Hepatocyte (in vitro differentiated cells): ENCODE measurements at regions not wholly inside any gene's neighbourhood (a gene's known extent, or its start where the extent isn't known, plus 50 kb on each side); places are given as distances from the start of the nearest gene placed in this dataset.
A peak's percentile ranks its signal among the peaks of the same experiment; 100 is the strongest.

Source experiments
- DNase-seq: peaks from one replicate; pipeline ENCODE4 v3.0.0-alpha.2; 2016; ENCODE audit warnings: low spot score
- H2AFZ ChIP-seq: fragments of 200-600 bp; sonication (generic); 2 replicates; pipeline ENCODE4 v1.6.0; 2016; ENCODE audit warnings: antibody characterized with exemption, mild to moderate bottlenecking
- H3K27ac ChIP-seq: fragments of 200-600 bp; sonication (generic); 2 replicates; pipeline ENCODE4 v1.5.1; 2016; ENCODE audit warnings: mild to moderate bottlenecking
- H3K27me3 ChIP-seq: fragments of 200-600 bp; sonication (generic); 2 replicates; pipeline ENCODE4 v1.6.1; 2016
- H3K36me3 ChIP-seq: fragments of 200-600 bp; sonication (generic); replicated peaks from 2 replicates; pipeline ENCODE4 v1.5.1; 2016; ENCODE audit warnings: low read depth; ENCODE audit not compliant: insufficient read depth
- H3K4me1 ChIP-seq: fragments of 200-600 bp; sonication (generic); 2 replicates; pipeline ENCODE4 v1.5.1; 2016; ENCODE audit warnings: mild to moderate bottlenecking, moderate library complexity; ENCODE audit not compliant: insufficient read depth
- H3K4me2 ChIP-seq: fragments of 200-600 bp; sonication (generic); 2 replicates; pipeline ENCODE4 v1.6.0; 2016
- H3K4me3 ChIP-seq: fragments of 200-600 bp; sonication (generic); 2 replicates; pipeline ENCODE4 v1.5.1; 2016; ENCODE audit warnings: mild to moderate bottlenecking
- H3K79me2 ChIP-seq: fragments of 200-600 bp; sonication (generic); 2 replicates; pipeline ENCODE4 v1.6.0; 2017; ENCODE audit warnings: mild to moderate bottlenecking
- H3K9me2 ChIP-seq: fragments of 200-600 bp; sonication (generic); replicated peaks from 2 replicates; pipeline ENCODE4 v1.6.0; 2017; ENCODE audit warnings: mild to moderate bottlenecking; ENCODE audit not compliant: insufficient read depth
- H3K9me3 ChIP-seq: fragments of 200-600 bp; sonication (generic); 2 replicates; pipeline ENCODE4 v1.5.1; 2016; ENCODE audit warnings: low read depth, mild to moderate bottlenecking
- H4K20me1 ChIP-seq: fragments of 200-600 bp; sonication (generic); 2 replicates; pipeline ENCODE4 v1.6.0; 2016; ENCODE audit warnings: mild to moderate bottlenecking; ENCODE audit not compliant: insufficient read depth, poor library complexity, severe bottlenecking
- CTCF ChIP-seq: fragments of 200-600 bp; sonication (generic); IDR thresholded peaks from 2 replicates; pipeline ENCODE4 v1.5.1; 2016; ENCODE audit warnings: antibody characterized with exemption, mild to moderate bottlenecking; ENCODE audit not compliant: poor library complexity
- EZH2 ChIP-seq: fragments of 200-600 bp; sonication (generic); IDR thresholded peaks from 2 replicates; pipeline ENCODE4 v1.6.1; 2016; ENCODE audit warnings: antibody characterized with exemption, mild to moderate bottlenecking, borderline replicate concordance
- EZH2phosphoT487 ChIP-seq: fragments of 200-600 bp; sonication (generic); IDR thresholded peaks from one replicate; pipeline ENCODE4 v1.6.1; 2018; ENCODE audit warnings: antibody characterized with exemption, mild to moderate bottlenecking, low read depth, moderate library complexity; ENCODE audit not compliant: unreplicated experiment, severe bottlenecking
- WGBS: methylation state at CpG from one replicate; pipeline ENCODE4 v1.1.6; 2016; ENCODE audit warnings: low lambda C conversion rate; ENCODE audit errors: missing lambda C conversion rate; 5-methylcytosine and 5-hydroxymethylcytosine counted together

- Histone ChIP-seq H4K20me1 (no peaks in the 10 kb centered on the region), H3K9me2 (no peaks in the 10 kb centered on the region), H3K36me3 (no peaks in the 10 kb centered on the region), H3K4me2 (no peak overlapping the region), H3K9me3 (no peaks in the 10 kb centered on the region), H3K4me1 (no peaks in the 10 kb centered on the region), H3K27ac (no peak overlapping the region), H3K79me2 (no peaks in the 10 kb centered on the region), H3K4me3 (no peak overlapping the region), H3K27me3 (no peaks in the 10 kb centered on the region), H2AFZ (no peak overlapping the region)
- TF ChIP-seq EZH2 (no peak), EZH2phosphoT487 (no peak), CTCF (no peak)
- no peak for DNase-seq
- WGBS = 79% methylated on average over 2 of the region's 2 CpGs
Observed at GRCh38 chr2:7824211-7824610, 857.6 kb upstream of the ID2 start.

GRCh38 chr2:7825591-7826312 lies 856.1 kb upstream of the ID2 start:
- DNase-seq = peak; percentile 32
- Histone ChIP-seq H3K9me2 (no peaks in the 10 kb centered on the region), H3K4me2 (no peak overlapping the region), H4K20me1 (no peaks in the 10 kb centered on the region), H3K4me3 (no peak overlapping the region), H3K9me3 (no peaks in the 10 kb centered on the region), H3K27me3 (no peaks in the 10 kb centered on the region), H3K4me1 (no peaks in the 10 kb centered on the region), H3K79me2 (no peaks in the 10 kb centered on the region), H3K27ac (peak overlapping the region; percentile 50), H3K36me3 (no peaks in the 10 kb centered on the region), H2AFZ (no peak overlapping the region)
- no peak for TF ChIP-seq CTCF
- WGBS = 84% methylated on average over 9 of the region's 9 CpGs

- Histone ChIP-seq H3K27me3 (no peaks in the 10 kb centered on the region), H3K4me2 (no peak overlapping the region), H3K4me3 (no peak overlapping the region), H2AFZ (no peak overlapping the region), H3K9me3 (no peaks in the 10 kb centered on the region), H3K36me3 (no peaks in the 10 kb centered on the region), H3K9me2 (no peaks in the 10 kb centered on the region), H3K79me2 (no peaks in the 10 kb centered on the region), H4K20me1 (no peaks in the 10 kb centered on the region), H3K27ac (no peak overlapping the region), H3K4me1 (no peaks in the 10 kb centered on the region)
- DNase-seq = no peak
- 86% methylated on average over 4 of the region's 4 CpGs for WGBS
- TF ChIP-seq EZH2phosphoT487 = no peak
- no peak for TF ChIP-seq EZH2
- no peak for TF ChIP-seq CTCF
Observed at GRCh38 chr2:7826656-7827055, 855.2 kb upstream of the ID2 start.

- 85% methylated on average over 3 of the region's 3 CpGs for WGBS
- H3K4me1 ChIP-seq = no peaks in the 10 kb centered on the region
Observed at GRCh38 chr2:7829241-7829640, 852.6 kb upstream of the ID2 start.

More at GRCh38 chr2:7829241-7829640, 852.6 kb upstream of the ID2 start:
- Histone ChIP-seq H3K27ac (no peak overlapping the region), H3K4me2 (no peak overlapping the region), H3K79me2 (no peaks in the 10 kb centered on the region), H3K36me3 (no peaks in the 10 kb centered on the region), H3K9me3 (no peaks in the 10 kb centered on the region), H2AFZ (no peak overlapping the region), H3K9me2 (no peaks in the 10 kb centered on the region), H3K27me3 (no peaks in the 10 kb centered on the region), H3K4me3 (no peak overlapping the region), H4K20me1 (no peaks in the 10 kb centered on the region)
- no peak for TF ChIP-seq EZH2phosphoT487
- TF ChIP-seq CTCF = no peak
- no peak for TF ChIP-seq EZH2
- DNase-seq = no peak
